Kidney tubule cell (primary cell): ENCODE measurements at regions not wholly inside any gene's neighbourhood (a gene's known extent, or its start where the extent isn't known, plus 50 kb on each side); places are given as distances from the start of the nearest gene placed in this dataset.
A peak's percentile ranks its signal among the peaks of the same experiment; 100 is the strongest.

Experiments used
- DNase-seq: peaks from one replicate; pipeline ENCODE4 v3.0.0-alpha.2; 2018; ENCODE audit warnings: low spot score

DNA sequence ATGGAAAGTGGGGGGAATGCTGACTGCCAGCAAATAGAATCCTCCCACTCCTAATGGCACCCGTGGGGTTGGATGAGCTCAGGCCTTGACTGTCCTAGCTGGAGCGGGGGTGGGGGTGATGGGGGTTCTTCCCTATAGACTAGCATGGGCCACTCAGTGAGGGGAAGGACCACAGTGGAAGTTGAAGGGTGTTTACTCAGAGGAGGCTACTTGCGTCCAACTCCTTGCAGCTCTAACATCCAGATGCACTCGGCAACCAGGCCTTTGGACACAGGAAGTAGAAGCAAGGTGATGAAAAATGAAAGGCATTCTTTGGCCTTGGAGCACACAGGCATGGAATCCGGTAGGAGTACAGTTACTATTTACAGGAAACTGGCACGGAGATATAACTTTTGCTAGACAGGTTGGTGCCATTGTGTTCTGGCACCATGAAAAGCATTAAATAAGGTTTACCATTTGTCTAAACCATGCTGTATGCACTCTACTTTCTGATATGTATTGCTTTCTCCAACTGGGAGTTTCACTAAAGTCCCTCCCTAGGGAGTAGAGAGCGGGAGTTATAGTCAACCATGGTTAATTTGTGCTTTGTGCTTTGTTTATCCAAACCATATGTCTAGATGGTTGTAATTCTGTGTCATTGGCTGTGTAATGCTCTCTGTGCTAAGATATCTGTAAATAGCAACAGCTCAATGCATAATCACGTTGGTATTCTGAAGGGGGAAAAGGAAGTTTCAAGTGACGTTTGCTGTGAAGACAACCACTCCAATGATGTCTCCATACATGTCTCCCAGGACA, 125.3 kb downstream of the TSHZ3 start:
- no peak for DNase-seq

DNA sequence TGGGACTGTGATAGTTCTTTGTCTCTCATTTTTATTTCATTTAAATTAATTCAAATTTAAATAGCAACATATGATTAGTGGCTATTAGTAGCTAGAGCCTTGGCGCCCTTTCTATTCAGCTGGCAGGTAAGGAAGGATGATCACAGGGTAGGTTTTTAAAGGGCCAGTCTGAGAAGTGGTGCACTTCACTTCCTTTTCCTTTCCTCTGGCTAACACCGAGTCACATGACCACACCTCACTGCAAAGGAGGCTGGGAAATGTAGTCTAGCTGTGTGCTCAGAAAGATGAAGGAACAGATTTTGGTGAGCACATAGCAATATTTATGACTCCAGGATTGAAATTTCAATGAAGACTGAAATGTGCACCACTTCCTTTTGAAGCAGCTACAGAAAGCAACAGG, 128.7 kb downstream of the TSHZ3 start:
- no peak for DNase-seq

DNA sequence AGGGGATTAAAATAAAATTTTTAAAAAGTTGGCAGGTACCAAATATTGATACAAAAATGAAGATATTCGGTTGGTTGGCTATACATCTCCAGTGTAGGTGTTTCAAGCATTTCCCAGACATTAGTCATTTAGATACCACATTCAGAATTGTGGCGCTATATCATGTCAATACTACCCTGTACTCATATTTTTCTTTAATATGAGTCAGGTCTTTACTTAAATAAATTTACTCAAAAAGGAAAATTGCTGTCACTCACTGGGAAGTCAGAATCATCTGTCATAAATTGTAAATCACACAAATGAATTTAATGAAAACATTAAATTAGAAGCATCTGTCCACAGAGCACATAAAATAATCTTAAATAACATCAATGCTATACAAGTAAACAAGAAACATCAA, 134.2 kb downstream of the TSHZ3 start:
- no peak for DNase-seq

DNA sequence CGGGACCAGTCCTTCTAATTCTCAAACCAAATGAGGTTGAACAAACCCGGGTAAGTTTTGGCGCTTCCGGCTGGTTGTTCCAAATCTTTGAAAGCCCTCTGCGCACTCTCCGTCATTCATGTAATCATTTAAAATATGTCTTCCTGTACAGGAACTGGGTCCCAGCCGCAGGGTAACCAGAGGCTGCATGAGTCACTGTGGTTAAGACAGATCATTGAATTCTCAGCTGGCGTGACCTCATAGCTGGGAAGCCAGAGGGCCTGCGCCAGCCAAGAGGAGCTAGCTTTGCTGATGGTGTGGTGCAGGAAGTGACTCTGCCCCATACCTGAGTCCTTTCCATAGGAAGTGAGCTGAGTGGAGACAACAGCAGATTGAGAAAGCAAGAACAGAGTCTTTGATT, 135.2 kb downstream of the TSHZ3 start:
- peak; percentile 96 for DNase-seq

DNA sequence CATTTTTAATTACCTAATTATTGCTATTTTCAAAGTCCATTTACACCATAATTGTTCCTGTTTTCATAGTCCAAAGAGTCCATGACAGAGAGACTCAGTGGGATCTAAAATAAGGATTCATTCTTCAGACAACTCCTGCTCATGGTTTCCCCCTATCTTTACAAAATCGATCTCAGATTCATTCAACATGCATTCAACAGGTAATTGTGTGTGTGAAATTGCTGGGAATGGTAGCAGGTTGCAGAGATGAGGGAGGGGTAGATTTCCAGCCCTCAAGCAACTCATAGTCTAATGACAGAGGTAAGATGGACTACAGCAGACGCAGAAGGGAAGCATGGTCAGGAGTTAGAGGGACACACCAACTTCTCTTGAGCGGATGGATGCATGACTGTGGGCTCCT, 138.1 kb downstream of the TSHZ3 start:
- no peak for DNase-seq

DNA sequence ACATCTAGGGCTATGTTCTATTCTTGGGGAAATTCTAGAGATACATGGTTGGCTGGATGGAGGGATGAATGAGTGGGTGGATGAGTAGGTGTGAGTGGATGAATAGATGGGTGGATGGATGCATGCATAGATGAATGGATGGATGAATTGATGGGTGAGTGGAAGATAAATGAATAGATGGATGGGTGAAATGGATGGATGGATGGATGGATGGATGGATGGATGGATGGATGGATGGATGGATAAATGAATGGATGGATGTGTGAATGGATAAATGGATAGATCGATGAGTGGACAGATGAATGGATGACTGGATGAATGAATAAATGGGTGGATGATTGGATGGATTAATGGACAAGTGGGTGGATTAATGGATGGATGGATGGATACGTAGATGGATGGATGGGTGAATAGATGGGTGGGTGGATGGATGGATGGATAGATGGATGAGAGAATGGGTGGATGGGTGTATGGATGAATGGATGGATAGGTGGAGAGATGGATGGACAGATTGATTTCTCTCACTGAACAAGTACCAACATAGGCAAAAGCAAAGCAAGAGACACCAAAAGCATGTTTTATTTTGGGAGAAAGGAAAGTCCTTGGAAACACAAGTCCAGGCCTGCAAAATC, 143.2 kb downstream of the TSHZ3 start:
- DNase-seq: no peak

DNA sequence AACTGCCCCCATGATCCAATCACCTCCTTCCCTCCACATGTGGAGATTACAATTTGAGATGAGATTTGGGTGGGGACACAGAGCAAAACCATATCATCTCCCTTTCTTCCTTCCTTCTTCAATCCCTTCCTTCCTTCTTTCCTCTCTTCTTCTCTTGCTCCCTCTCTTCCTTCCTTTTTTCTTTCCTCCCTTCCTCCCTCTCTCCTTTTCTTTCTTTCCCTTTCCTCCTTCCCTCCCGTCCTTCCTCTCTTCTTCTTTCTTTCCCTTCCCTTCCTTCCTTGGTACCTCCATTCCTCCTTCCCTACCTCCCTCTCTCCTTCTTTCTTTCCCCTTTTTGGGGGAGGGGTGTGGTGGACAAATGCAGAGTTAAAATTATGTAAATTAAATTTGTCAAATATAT, 145.1 kb downstream of the TSHZ3 start:
- DNase-seq: no peak

DNA sequence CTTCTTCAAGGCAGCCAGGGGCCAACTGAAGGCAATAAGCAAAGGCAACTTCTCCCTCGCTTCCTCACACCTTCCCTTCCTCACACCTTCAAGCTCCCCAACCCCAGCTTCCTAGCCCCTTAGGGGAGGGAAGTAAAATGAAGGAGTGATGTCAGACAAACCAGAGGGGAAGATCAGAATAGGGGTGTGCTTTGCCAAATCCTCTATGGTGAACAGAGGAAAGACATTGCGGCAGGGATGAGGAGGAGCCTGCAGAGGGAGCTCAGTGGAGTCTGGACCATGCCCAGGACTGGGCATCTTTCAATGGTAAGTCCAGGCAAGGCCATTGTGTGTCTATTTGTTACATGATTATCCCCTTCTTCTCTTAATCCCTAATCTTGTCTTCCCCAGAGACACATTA, 164.0 kb downstream of the TSHZ3 start:
- DNase-seq: no peak

DNA sequence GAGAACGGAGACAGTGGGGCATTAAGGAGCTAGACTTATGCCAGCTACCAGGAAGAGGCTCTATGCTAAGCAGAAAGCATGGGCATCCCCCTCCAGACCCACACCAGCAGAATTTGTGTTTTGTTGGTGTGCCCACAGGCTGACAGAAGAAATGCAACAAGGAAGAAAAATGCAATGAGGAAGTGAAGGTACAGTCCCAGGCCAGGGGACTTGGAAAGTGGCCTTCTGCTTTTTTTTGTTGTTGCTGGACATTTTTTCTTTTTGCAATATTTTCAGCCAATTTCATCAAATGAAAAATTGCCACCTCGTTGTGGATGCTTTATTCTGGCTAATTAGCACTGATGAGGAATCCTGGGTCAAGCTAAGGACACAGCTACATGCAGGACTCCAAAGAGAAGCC, 167.7 kb downstream of the TSHZ3 start:
- no peak for DNase-seq

DNA sequence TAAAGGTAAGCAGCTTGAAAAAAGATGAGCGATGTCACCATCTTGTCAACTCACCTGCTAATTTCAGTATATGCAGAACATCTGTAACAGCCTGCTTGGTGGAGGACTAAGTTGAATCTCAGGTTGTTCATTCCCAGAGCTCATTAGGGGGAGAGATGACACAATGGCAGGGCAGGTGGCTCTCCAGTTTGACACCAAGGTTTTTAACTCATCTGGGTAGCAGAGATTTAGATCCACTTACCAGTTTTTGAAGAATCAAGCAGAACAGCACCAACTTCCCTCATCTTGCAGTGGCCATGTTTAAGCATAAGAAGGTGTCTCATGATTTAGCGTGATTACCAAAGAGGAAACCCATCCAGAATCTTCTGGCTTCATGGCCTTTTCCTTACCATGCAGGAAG, 168.3 kb downstream of the TSHZ3 start:
- DNase-seq: no peak

DNA sequence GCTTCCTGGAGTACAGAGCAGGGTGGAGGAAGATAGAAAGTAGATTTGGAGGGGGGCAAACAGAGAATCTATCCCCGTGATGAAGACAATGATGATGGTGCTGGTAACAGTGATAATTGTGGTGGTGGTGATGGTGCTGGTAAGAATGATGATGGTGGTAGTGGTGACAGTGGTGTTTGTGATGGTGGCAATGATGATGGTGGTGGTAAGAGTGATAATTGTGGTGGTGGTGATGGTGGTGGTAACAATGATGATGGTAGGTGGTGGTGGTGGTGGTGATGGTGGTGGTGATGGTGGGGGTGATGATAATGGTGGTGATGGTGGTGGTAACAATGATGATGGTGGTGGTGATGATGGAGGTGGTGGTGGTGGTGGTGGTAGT, 169.8 kb downstream of the TSHZ3 start:
- no peak for DNase-seq

DNA sequence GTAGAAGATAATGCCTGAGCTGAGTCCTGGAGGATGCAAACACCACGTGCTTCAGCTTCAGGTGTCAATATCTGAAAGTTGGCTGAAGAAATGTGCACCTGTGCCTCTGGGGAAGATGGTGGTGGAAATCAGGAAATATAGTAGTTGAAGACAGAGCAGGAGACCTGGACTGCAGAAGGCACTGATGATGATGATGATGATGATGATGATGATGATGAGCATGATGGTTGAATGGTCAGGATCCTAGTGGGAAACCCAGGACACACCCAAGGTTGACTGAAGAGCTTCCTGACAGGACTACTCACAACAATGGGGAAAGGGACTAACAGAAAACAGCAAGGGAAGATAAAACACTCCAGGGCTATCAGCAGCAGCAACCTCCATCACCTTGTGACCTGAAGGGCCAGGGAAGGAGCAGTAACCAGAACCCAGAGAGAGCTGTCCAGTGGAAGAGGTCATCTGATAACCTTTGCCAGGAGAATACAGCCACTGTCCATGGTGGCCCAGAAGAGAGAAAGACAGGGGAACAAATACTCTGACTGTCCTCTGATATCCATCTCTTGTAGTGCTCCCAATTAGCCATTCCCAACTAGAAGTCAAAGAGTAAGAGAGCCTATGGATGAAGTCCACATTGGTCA, 170.3 kb downstream of the TSHZ3 start:
- no peak for DNase-seq

DNA sequence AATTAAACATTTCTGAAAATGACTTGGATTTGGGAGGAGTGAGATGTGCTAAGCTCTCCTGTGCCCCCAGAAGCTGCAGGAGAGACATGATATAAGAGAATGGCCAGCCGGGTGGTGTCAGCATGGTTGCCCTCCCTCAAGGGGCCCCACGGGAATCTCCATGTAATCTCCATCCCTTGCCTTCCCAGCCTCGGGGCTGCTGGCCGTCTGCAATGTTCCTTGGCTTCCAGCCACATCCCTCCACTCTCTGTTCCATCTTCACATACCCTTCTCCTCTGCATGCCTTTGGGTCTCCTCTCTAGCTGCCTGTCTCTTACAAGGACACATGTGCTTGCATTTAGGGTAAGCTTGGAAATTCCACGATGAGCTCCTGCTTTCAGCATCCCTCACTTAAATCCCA, 172.0 kb downstream of the TSHZ3 start:
- DNase-seq: no peak

DNA sequence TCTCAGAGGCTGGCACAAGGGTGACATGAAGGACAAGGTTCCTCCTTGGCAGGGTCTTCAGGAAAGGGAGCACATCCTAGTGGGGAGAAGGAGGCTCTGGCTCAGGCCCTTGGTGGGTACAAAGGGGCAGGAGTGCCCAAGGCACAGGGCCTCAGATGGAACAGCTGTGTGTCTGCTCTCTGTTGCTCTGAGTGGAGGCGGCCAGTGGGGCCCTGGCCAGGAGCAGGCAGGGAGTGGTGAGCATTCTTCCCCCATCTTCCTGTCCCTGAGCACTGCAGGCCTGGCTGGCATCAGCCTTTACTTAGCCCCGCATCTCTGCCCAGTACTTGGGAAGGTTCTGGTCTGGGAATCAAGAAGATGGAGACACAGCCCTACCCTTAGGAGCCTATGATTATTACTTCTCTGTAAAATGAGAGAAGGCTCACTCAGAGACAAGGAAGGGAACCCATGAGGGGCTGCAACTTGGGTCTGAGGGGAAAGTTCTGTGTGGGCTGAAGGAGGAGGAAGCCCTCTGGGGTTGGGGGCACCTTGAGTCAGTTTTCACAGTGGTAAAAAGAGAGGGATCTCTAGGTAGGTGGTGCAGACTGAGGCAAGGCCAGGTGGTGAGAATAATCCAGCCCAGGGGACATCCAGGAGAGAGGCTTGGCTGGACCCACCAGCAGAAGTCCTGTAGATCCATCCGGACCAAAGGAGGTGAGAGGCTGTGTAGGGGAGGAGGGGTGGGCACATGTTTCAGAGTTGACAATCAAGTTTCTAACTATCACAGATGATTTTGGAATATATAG, 173.5 kb downstream of the TSHZ3 start:
- no peak for DNase-seq

DNA sequence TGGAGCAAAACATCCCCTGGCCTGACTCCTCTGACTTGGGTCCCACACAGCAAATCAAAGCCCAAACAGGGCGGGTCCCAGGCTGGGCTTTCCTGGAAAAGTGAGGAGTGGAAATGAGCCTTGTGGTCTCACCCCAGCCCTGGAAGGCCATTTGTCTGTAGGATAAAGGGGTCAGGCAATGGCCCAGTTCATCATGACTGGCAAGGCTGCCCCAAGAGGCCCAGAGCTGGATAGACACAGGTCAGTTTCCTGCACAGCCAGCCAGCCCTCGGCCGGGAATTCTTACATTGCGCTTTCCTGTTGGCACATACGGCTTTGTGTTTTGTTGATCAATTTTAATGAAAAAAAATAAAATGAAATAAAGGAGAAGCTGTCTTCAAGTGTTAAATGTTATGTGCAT, 174.3 kb downstream of the TSHZ3 start:
- no peak for DNase-seq

DNA sequence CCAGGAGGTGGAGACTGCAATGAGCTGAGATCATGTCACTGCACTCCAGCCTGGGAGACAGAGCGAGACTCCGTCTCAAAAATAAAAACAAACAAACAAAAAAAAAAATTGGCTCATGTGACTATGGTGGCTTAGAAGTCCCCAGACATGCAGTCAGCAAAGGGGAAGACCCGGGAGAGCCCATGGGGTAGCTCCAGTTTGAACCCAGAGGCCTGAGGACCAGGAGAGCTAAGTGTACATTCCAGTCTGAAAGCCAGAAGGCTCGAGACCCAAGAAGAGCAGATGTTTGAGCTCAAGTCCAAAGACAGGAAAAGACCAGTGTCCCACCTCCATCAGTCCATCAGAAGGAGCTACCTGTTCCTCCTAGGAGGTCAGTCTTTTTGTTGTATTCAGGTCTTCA, 175.2 kb downstream of the TSHZ3 start:
- DNase-seq: no peak

DNA sequence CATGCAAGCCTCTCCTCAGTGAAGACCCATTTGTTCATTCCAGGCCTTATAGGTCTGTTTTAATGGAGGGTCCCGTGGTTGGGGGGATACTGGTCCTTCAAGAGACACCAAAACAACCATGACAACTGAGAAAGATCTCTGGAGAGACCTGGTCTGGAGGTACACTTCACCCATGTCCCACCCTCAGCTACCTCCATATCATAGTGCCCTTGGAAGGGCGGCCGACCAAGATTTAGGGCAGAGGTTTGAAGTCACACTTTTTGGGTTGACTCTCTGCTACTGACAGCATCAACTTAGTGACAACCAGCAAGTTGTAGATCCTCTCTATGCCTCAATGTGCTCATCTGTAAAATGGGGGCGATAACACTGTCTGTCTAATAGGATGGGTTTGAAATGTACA, 177.3 kb downstream of the TSHZ3 start:
- no peak for DNase-seq

DNA sequence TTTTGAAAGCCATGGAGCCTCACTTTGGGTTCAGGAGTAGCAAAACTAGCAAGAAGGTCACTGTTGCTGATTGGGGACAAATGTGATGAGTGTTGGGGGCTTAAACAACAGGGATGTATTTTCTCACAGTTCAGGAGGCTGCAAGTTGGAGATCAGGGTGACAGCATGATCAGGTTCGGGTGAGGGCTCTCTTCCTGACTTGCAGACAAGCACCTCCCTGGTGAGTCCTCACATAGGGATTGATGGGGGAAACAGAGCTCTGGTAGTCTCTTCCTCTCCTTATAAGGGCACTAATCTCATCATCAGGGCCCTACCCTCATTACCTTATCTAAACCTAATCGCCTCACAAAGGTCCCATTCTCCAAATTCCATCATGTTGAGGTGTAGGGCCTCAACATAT, 179.2 kb downstream of the TSHZ3 start:
- no peak for DNase-seq

DNA sequence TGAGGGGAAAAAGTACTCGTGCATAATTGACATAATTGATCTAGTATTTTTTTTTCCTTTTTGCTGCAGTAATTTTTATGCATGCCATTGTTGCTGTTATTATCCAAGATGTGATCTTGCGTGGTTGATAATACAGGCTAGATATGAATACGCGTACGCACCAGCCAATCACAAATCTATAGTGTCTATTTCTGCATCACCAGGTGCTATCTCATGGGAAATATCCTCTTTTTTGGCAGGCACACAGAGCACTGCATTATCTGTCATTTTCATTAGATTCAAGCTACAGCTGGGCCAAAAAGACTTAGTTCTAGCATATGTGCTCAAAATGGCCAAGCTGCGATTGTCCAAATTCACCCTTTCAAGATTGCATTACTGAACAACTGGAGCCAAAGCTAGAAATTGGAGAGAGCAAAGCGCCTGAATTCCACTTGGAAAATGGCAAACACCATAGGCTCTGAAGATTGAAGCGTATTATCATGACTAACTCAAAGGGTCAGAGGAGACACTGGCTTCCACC, 181.1 kb downstream of the TSHZ3 start:
- DNase-seq: no peak

DNA sequence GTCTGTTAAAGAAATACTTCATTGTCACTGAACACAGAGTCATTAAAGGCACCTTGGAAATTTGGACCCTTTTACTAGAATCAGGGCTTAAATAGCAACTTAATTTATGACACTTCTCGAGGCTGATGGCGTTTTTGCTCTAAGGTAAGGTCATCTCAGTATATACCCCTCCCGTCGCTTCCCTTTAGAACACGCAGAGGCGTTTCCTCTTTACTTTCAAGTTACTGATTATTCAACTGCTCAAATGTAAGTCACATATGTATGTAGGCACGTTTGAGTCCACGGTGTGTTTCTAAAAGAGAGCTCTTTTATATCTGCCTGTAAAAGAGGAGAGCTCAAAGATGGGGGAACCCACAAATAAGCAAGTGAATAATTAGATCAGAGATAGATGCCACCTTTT, 181.5 kb downstream of the TSHZ3 start:
- no peak for DNase-seq

DNA sequence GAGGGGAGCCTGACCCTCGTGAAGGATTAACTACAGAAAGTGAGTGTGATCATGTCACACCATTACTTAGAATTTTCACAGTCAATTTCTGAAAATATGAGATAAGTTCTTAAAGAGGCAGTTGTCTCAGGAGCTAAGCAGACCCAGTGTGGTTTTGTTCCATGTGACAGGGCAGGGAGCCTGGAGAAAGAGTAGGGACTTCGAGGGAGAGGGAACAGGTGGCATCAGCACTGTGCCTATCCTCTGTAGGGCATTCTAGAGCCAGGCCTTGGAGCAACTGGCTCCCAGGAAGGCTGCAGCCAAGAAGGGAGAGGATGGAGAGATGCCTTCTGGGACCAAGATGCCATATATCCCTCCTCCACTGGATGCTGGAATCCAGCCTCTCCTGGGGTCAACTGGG, 183.0 kb downstream of the TSHZ3 start:
- no peak for DNase-seq

DNA sequence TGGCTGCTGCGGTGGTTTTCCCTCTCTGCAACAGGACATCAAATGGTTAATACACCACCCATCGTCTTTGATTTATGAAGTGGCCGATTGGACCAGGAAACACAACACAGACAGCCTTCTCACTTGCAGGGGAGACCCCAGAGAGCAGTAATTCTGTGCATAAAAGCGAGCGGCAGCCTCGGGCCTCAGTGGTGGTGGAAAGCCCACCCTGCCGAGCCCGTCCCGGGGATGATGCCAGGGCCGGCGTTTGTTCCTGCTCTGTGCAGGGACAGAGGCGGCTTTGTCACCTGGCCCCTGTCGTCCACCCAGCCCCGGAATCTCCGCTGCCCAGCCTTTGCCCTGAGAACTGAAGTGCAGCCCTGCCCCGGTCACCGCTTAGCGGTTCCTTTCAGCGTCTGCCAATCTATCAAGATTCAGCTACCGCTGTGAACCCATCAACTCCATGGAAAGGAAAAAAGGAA, 184.4 kb downstream of the TSHZ3 start:
- DNase-seq: no peak
